ENCODE measurements at regions not wholly inside any gene's neighbourhood (a gene's known extent, or its start where the extent isn't known, plus 50 kb on each side); places are given as distances from the start of the nearest gene placed in this dataset.
"Not testable (repeated sequence)": the region's sequence is repeated elsewhere in the genome, so short reads cannot be mapped to it uniquely, and the experiment has no call there.

GRCh38 chr2:78750219-78750618, 275.3 kb upstream of the REG3G start (continued):
- TF ChIP-seq SNAI2 (CRISPR knock-in tag; IDR thresholded peaks at IDR 0.05): no peak

DNA sequence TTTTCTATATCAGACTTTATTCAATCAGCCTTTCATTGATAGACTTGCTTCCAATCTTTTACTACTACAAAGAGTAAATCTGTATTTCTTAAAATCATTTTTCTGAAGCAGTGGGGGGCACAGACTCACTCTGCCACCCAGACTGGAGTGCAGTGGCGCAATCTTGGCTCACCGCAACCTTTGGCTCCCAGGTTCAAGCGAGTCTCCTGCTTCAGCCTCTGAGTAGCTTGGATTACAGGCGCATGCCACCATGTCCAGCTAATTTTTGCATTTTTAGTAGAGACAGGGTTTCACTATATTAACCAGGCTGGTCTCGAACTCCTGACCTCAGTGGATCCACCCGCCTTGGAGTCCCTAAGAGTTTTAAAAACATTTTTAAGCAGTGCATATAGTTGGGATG, 270.6 kb upstream of the REG3G start:
- TF ChIP-seq ZNF565 (CRISPR knock-in tag; conservative IDR thresholded peaks at IDR 0.05; ENCODE audit: low read depth) (no peak), PPARA (CRISPR knock-in tag; IDR thresholded peaks at IDR 0.05; ENCODE audit: borderline replicate concordance) (no peak), RARB (CRISPR knock-in tag; IDR thresholded peaks at IDR 0.05) (no peak)
- no peak for ATAC-seq

GRCh38 chr2:78757191-78757590, 268.3 kb upstream of the REG3G start:
- TF ChIP-seq GLIS3 (CRISPR knock-in tag; IDR thresholded peaks at IDR 0.05) (no peak), PPARA (CRISPR knock-in tag; IDR thresholded peaks at IDR 0.05; ENCODE audit: borderline replicate concordance) (no peak), ZFP30 (CRISPR knock-in tag; IDR thresholded peaks at IDR 0.05) (no peak), ESRRG (CRISPR knock-in tag; IDR thresholded peaks at IDR 0.05) (no peak), TOX (CRISPR knock-in tag; IDR thresholded peaks at IDR 0.05; ENCODE audit: borderline replicate concordance) (no peak), POU6F1 (CRISPR knock-in tag; IDR thresholded peaks at IDR 0.05; ENCODE audit: borderline replicate concordance, low read depth) (no peak), ZC3H10 (CRISPR knock-in tag; IDR thresholded peaks at IDR 0.05) (no peak), ISL1 (CRISPR knock-in tag; IDR thresholded peaks at IDR 0.05) (no peak), BACH2 (CRISPR knock-in tag; IDR thresholded peaks at IDR 0.05; ENCODE audit: borderline replicate concordance) (no peak)
- ATAC-seq: no peak

DNA sequence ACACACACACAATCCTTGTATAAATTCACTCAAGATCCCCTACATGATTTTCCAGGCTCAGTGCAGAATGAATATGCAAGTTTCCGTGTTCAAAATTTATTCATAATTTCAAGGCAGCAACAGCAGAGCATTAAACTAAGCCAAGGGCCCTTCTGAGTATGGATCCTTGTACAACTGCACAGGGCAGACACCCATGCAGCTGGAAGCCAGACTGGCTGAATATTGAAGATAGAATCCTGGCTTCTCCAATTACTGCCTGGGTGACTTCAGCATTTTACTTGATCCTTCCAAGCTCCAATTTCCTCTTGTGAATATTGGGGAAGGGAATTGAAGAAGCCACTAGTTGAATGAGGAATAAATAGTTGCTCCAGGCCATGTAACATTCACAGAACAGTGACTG, 267.9 kb upstream of the REG3G start:
- TF ChIP-seq ISL1 (CRISPR knock-in tag; IDR thresholded peaks at IDR 0.05) (no peak), ARNTL (CRISPR knock-in tag; IDR thresholded peaks at IDR 0.05; ENCODE audit: borderline replicate concordance, low read depth) (no peak), ZFP3 (CRISPR knock-in tag; IDR thresholded peaks at IDR 0.05) (no peak), ZNF565 (CRISPR knock-in tag; conservative IDR thresholded peaks at IDR 0.05; ENCODE audit: low read depth) (no peak), ESRRG (CRISPR knock-in tag; IDR thresholded peaks at IDR 0.05) (no peak), PATZ1 (CRISPR knock-in tag; IDR thresholded peaks at IDR 0.05; ENCODE audit: borderline replicate concordance) (no peak), ZFP30 (CRISPR knock-in tag; IDR thresholded peaks at IDR 0.05) (no peak), TOX (CRISPR knock-in tag; IDR thresholded peaks at IDR 0.05; ENCODE audit: borderline replicate concordance) (no peak), TCF4 (CRISPR knock-in tag; IDR thresholded peaks at IDR 0.05; ENCODE audit: borderline replicate concordance) (no peak), CREB5 (CRISPR knock-in tag; IDR thresholded peaks at IDR 0.05; ENCODE audit: low read depth) (no peak), RARB (CRISPR knock-in tag; IDR thresholded peaks at IDR 0.05) (no peak)
- no peak for ATAC-seq

DNA sequence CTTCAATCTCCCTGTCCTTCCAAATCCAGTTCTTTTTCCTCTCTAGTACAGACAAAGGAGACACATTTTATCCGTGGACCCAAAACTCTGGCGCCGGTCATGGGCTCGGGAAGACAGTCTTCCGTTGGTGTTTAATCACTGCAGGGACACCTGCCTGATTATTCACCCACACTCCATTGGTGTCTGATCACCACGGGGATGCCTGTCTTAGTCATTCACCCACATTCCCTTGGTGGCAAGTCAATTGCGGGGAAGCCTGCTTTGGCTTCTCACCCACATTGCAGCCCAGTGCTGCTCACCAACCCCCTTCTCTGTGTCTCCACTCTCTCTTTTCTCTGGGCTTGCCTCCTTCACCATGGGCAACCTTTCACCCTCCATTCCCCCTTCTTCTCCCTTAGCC, 266.7 kb upstream of the REG3G start:
- not testable (repeated sequence) for ATAC-seq

GRCh38 chr2:78766459-78766858, 259.0 kb upstream of the REG3G start:
- TF ChIP-seq TCF4 (CRISPR knock-in tag; IDR thresholded peaks at IDR 0.05; ENCODE audit: borderline replicate concordance) (no peak), GLIS3 (CRISPR knock-in tag; IDR thresholded peaks at IDR 0.05) (no peak), ESRRG (CRISPR knock-in tag; IDR thresholded peaks at IDR 0.05) (no peak), ZNF565 (CRISPR knock-in tag; conservative IDR thresholded peaks at IDR 0.05; ENCODE audit: low read depth) (no peak), PPARA (CRISPR knock-in tag; IDR thresholded peaks at IDR 0.05; ENCODE audit: borderline replicate concordance) (no peak), SNAI2 (CRISPR knock-in tag; IDR thresholded peaks at IDR 0.05) (no peak), POU6F1 (CRISPR knock-in tag; IDR thresholded peaks at IDR 0.05; ENCODE audit: borderline replicate concordance, low read depth) (no peak), ZNF8 (CRISPR knock-in tag; IDR thresholded peaks at IDR 0.05) (no peak), TOX (CRISPR knock-in tag; IDR thresholded peaks at IDR 0.05; ENCODE audit: borderline replicate concordance) (no peak), ARNTL (CRISPR knock-in tag; IDR thresholded peaks at IDR 0.05; ENCODE audit: borderline replicate concordance, low read depth) (no peak)
- TF ChIP-seq, protein P1, sequence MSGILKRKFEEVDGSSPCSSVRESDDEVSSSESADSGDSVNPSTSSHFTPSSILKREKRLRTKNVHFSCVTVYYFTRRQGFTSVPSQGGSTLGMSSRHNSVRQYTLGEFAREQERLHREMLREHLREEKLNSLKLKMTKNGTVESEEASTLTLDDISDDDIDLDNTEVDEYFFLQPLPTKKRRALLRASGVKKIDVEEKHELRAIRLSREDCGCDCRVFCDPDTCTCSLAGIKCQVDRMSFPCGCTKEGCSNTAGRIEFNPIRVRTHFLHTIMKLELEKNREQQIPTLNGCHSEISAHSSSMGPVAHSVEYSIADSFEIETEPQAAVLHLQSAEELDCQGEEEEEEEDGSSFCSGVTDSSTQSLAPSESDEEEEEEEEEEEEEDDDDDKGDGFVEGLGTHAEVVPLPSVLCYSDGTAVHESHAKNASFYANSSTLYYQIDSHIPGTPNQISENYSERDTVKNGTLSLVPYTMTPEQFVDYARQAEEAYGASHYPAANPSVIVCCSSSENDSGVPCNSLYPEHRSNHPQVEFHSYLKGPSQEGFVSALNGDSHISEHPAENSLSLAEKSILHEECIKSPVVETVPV (CRISPR knock-in tag; IDR thresholded peaks at IDR 0.05): no peak
- TF ChIP-seq, protein P2, sequence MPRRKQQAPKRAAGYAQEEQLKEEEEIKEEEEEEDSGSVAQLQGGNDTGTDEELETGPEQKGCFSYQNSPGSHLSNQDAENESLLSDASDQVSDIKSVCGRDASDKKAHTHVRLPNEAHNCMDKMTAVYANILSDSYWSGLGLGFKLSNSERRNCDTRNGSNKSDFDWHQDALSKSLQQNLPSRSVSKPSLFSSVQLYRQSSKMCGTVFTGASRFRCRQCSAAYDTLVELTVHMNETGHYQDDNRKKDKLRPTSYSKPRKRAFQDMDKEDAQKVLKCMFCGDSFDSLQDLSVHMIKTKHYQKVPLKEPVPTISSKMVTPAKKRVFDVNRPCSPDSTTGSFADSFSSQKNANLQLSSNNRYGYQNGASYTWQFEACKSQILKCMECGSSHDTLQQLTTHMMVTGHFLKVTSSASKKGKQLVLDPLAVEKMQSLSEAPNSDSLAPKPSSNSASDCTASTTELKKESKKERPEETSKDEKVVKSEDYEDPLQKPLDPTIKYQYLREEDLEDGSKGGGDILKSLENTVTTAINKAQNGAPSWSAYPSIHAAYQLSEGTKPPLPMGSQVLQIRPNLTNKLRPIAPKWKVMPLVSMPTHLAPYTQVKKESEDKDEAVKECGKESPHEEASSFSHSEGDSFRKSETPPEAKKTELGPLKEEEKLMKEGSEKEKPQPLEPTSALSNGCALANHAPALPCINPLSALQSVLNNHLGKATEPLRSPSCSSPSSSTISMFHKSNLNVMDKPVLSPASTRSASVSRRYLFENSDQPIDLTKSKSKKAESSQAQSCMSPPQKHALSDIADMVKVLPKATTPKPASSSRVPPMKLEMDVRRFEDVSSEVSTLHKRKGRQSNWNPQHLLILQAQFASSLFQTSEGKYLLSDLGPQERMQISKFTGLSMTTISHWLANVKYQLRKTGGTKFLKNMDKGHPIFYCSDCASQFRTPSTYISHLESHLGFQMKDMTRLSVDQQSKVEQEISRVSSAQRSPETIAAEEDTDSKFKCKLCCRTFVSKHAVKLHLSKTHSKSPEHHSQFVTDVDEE (CRISPR knock-in tag; IDR thresholded peaks at IDR 0.05): no peak
- no peak for ATAC-seq

Data from SK-N-SH treated with all-trans-retinoic acid at 6 μM for 48 hours (cell line).